Endodermal cell (in vitro differentiated cells): ENCODE measurements at regions not wholly inside any gene's neighbourhood (a gene's known extent, or its start where the extent isn't known, plus 50 kb on each side); places are given as distances from the start of the nearest gene placed in this dataset.

Experiments used
- DNase-seq: peaks from one replicate; pipeline ENCODE4 v3.0.0-alpha.2; 2017
- H3K27ac ChIP-seq: 2 replicates; pipeline ENCODE4 v1.5.1; 2013; ENCODE audit warnings: mild to moderate bottlenecking, low read depth, low read length, moderate library complexity
- H3K27me3 ChIP-seq: 2 replicates; pipeline ENCODE4 v1.6.1; 2013; ENCODE audit warnings: mild to moderate bottlenecking, low read length, moderate library complexity; ENCODE audit not compliant: insufficient read depth, control insufficient read depth, poor library complexity, severe bottlenecking
- H3K36me3 ChIP-seq: 2 replicates; pipeline ENCODE4 v1.7.0; 2013; ENCODE audit warnings: mild to moderate bottlenecking, low read length, moderate library complexity; ENCODE audit not compliant: control insufficient read depth, insufficient read depth
- H3K4me1 ChIP-seq: one replicate; pipeline ENCODE4 v1.7.0; 2013; ENCODE audit warnings: low read length; ENCODE audit not compliant: control insufficient read depth, insufficient read depth
- H3K4me3 ChIP-seq: 2 replicates; pipeline ENCODE4 v1.5.1; 2013; ENCODE audit warnings: mild to moderate bottlenecking, low read length, moderate library complexity
- H3K9ac ChIP-seq: 2 replicates; pipeline ENCODE4 v1.6.1; 2013; ENCODE audit warnings: mild to moderate bottlenecking, low read length, moderate library complexity; ENCODE audit not compliant: poor library complexity, severe bottlenecking; ENCODE audit errors: extremely low read depth
- H3K9me3 ChIP-seq: 2 replicates; pipeline ENCODE4 v1.6.1; 2013; ENCODE audit warnings: mild to moderate bottlenecking, low read length, moderate library complexity; ENCODE audit not compliant: control insufficient read depth
- H3K27ac Mint-ChIP-seq: 2 replicates; pipeline ENCODE4 v1.8.0; 2020; ENCODE audit warnings: mixed read lengths
- H3K27me3 Mint-ChIP-seq: 2 replicates; pipeline ENCODE4 v1.8.0; 2021; ENCODE audit warnings: mild to moderate bottlenecking, mixed read lengths; ENCODE audit not compliant: insufficient read depth
- H3K36me3 Mint-ChIP-seq: 2 replicates; pipeline ENCODE4 v1.8.0; 2020; ENCODE audit warnings: low read depth, mixed read lengths
- H3K4me1 Mint-ChIP-seq: 2 replicates; pipeline ENCODE4 v1.8.0; 2020; ENCODE audit warnings: mixed read lengths
- H3K4me3 Mint-ChIP-seq: 2 replicates; pipeline ENCODE4 v1.8.0; 2020; ENCODE audit warnings: mild to moderate bottlenecking, moderate library complexity, mixed read lengths
- H3K9me3 Mint-ChIP-seq: 2 replicates; pipeline ENCODE4 v1.8.0; 2020; ENCODE audit warnings: mild to moderate bottlenecking, mixed read lengths
- WGBS, 2 experiments: methylation state at CpG; one replicate each; pipeline versions ENCODE4 v1.1.5 to v1.1.7; 2013; ENCODE audit warnings: missing lambda C conversion rate in 2 of 2, mixed read lengths in 1 of 2; ENCODE audit not compliant: insufficient coverage in 1 of 2, insufficient read length in 1 of 2; 5-methylcytosine and 5-hydroxymethylcytosine counted together
- TF ChIP-seq, protein P1 (sequence below): fragments of 200-600 bp; sonication (generic); conservative IDR thresholded peaks from 2 replicates; pipeline ENCODE4 v1.5.0; 2021; ENCODE audit warnings: antibody characterized with exemption, mild to moderate bottlenecking

DNA sequence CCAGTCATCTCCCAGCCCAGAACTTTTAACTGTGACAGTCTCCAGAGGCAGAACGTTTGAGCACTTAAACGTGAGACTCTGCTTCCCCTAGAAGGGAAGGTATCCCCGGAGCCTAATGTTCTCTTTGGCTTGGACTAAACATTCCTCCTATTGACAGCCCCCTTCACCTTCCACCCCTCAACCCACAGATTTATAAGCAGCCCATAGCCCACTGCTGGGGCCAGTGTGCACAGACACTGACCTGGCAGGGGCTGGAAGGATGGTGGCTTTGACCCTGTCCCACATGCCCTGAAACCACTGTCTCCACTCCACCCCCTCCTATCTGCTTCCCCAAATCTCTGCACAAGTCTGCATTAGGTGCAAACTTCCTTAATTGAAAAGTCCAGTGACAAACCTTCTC is 715.0 kb upstream of the IGFBP3 start:
- no peak for DNase-seq
- Histone ChIP-seq H3K4me1 (peaks cover 5% of the 10 kb centered on the region), H3K36me3 (no peaks in the 10 kb centered on the region), H3K4me3 (no peak overlapping the region), H3K27ac (no peak overlapping the region), H3K9me3 (no peaks in the 10 kb centered on the region), H3K27me3 (no peaks in the 10 kb centered on the region), H3K9ac (no peak overlapping the region)
- H3K36me3 Mint-ChIP-seq = no peaks in the 10 kb centered on the region
- H3K4me1 Mint-ChIP-seq = peaks cover 21% of the 10 kb centered on the region
- WGBS, 2 experiments = 92% methylated on average over 3 of the region's 3 CpGs; no CpG with 5 or more reads in 1 of the 2 experiments
- H3K27ac Mint-ChIP-seq = no peak overlapping the region
- H3K27me3 Mint-ChIP-seq = no peaks in the 10 kb centered on the region
- H3K9me3 Mint-ChIP-seq = no peaks in the 10 kb centered on the region
- TF ChIP-seq, protein P1, sequence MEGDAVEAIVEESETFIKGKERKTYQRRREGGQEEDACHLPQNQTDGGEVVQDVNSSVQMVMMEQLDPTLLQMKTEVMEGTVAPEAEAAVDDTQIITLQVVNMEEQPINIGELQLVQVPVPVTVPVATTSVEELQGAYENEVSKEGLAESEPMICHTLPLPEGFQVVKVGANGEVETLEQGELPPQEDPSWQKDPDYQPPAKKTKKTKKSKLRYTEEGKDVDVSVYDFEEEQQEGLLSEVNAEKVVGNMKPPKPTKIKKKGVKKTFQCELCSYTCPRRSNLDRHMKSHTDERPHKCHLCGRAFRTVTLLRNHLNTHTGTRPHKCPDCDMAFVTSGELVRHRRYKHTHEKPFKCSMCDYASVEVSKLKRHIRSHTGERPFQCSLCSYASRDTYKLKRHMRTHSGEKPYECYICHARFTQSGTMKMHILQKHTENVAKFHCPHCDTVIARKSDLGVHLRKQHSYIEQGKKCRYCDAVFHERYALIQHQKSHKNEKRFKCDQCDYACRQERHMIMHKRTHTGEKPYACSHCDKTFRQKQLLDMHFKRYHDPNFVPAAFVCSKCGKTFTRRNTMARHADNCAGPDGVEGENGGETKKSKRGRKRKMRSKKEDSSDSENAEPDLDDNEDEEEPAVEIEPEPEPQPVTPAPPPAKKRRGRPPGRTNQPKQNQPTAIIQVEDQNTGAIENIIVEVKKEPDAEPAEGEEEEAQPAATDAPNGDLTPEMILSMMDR = no peak
- H3K4me3 Mint-ChIP-seq = no peak overlapping the region

DNA sequence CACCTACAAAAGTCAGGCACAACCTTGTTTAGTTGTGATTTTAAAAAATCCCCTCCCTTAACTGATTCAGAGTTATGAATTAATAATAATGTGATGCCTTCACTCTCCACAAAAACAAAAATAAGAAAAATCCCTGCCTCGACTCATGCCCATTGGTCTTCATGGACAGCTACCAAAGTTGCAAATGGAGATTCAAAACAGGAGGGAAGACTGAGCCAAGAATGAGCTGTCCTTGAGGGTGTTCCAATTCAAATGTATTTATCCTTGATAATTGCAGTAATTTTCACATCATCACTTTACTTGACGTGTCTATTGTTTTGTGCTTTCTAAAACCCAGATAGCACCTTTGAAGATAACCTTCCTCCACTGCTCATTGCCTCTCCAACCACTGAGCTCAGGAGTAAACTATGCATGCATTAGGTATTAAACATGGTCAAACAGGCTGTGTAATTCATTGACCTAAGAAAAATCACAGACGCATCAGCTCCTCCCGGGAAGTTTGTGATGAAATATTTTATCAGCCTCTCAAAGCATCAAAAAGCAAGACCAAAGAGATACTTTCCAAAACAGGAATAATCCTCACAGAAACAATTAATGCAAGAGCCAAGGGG is 712.7 kb upstream of the IGFBP3 start:
- no peaks in the 10 kb centered on the region for H3K27me3 Mint-ChIP-seq
- H3K27ac ChIP-seq = no peak overlapping the region
- H3K27me3 ChIP-seq = no peaks in the 10 kb centered on the region
- H3K4me1 Mint-ChIP-seq = peaks cover 21% of the 10 kb centered on the region
- no peak overlapping the region for H3K4me3 Mint-ChIP-seq
- no peak for DNase-seq
- no peak overlapping the region for H3K9ac ChIP-seq
- WGBS, 2 experiments = 84 to 94% methylated on average over 2 to 4 of the region's 4 CpGs
- no peaks in the 10 kb centered on the region for H3K36me3 ChIP-seq
- H3K9me3 Mint-ChIP-seq = no peaks in the 10 kb centered on the region
- H3K4me3 ChIP-seq = no peak overlapping the region
- H3K36me3 Mint-ChIP-seq = no peaks in the 10 kb centered on the region
- H3K4me1 ChIP-seq = peaks cover 5% of the 10 kb centered on the region
- TF ChIP-seq, protein P1 = no peak
- H3K27ac Mint-ChIP-seq = no peak overlapping the region
- H3K9me3 ChIP-seq = no peaks in the 10 kb centered on the region

DNA sequence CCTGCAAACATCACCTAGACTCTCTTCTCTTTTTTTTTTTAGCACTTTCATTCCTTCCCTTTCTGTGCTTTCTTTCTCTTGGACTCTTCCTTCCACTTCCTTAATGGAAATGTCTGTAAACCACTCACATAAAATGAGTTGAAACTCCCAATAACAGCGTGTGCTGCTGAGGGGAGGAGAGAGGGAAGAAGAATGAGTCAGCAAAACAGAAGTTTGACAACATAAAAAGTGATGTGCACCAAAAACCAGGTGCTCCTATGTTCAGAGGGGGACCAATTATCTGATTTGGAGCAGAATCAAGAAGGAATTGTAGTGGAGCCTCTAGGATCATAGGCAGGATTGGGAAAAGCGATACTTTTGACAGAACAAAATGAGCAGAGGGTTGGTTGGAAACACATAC is 712.1 kb upstream of the IGFBP3 start:
- Histone ChIP-seq H3K4me3 (no peak overlapping the region), H3K4me1 (peaks cover 5% of the 10 kb centered on the region), H3K27me3 (no peaks in the 10 kb centered on the region), H3K9me3 (no peaks in the 10 kb centered on the region), H3K36me3 (no peaks in the 10 kb centered on the region), H3K9ac (no peak overlapping the region), H3K27ac (no peak overlapping the region)
- 86 to 97% methylated on average over 1 to 2 of the region's 2 CpGs for WGBS, 2 experiments
- H3K27me3 Mint-ChIP-seq = no peaks in the 10 kb centered on the region
- no peak overlapping the region for H3K4me3 Mint-ChIP-seq
- no peak overlapping the region for H3K27ac Mint-ChIP-seq
- H3K4me1 Mint-ChIP-seq = peaks cover 21% of the 10 kb centered on the region
- no peaks in the 10 kb centered on the region for H3K36me3 Mint-ChIP-seq
- H3K9me3 Mint-ChIP-seq = no peaks in the 10 kb centered on the region
- no peak for DNase-seq
- TF ChIP-seq, protein P1 = no peak
